ENCODE measurements at regions not wholly inside any gene's neighbourhood (a gene's known extent, or its start where the extent isn't known, plus 50 kb on each side); places are given as distances from the start of the nearest gene placed in this dataset.
"Not testable (repeated sequence)": the region's sequence is repeated elsewhere in the genome, so short reads cannot be mapped to it uniquely, and the experiment has no call there.

- TF ChIP-seq USF1 (CRISPR knock-in tag; IDR thresholded peaks at IDR 0.05) = no peak
- TF ChIP-seq MYBL2 (CRISPR knock-in tag; IDR thresholded peaks at IDR 0.05) = no peak
- TF ChIP-seq RELA (CRISPR knock-in tag; IDR thresholded peaks at IDR 0.05; ENCODE audit: borderline replicate concordance) = no peak
- TF ChIP-seq GABPB1 (CRISPR knock-in tag; IDR thresholded peaks at IDR 0.05) = no peak
- TF ChIP-seq AFF4 (CRISPR knock-in tag; IDR thresholded peaks at IDR 0.05; ENCODE audit: borderline replicate concordance) = no peak
- no peak for TF ChIP-seq TCF7 (CRISPR knock-in tag; IDR thresholded peaks at IDR 0.05; ENCODE audit: low read depth)
These were observed 147.5 kb upstream of the HS3ST4 start (continued) for GRCh38 chr16:25544294-25544693.

GRCh38 chr16:25542306-25542705 is 149.5 kb upstream of the HS3ST4 start:
- peaks cover 20% of the 10 kb centered on the region for H3K4me1 Mint-ChIP-seq
- H3K27ac Mint-ChIP-seq = no peak overlapping the region
- TF ChIP-seq ZNF281 (CRISPR knock-in tag; IDR thresholded peaks at IDR 0.05) (no peak), CREB1 (CRISPR knock-in tag; IDR thresholded peaks at IDR 0.05) (no peak), CREM (CRISPR knock-in tag; IDR thresholded peaks at IDR 0.05) (no peak), HMGA2 (CRISPR knock-in tag; IDR thresholded peaks at IDR 0.05) (no peak), NFYB (CRISPR knock-in tag; conservative IDR thresholded peaks at IDR 0.05; ENCODE audit: low read depth) (no peak), KAT7 (CRISPR knock-in tag; IDR thresholded peaks at IDR 0.05; ENCODE audit: borderline replicate concordance) (no peak), CDX4 (CRISPR knock-in tag; IDR thresholded peaks at IDR 0.05; ENCODE audit: borderline replicate concordance) (no peak), ETV6 (CRISPR knock-in tag; IDR thresholded peaks at IDR 0.05) (no peak)
- H3K36me3 Mint-ChIP-seq = no peaks in the 10 kb centered on the region
- no peak for DNase-seq (ENCODE audit: low spot score)
- ATAC-seq = no peak
- ChIA-PET POLR2A (no interaction called here), CTCF (no interaction called here)
- no peak overlapping the region for H3K4me3 Mint-ChIP-seq
- H3K9me3 Mint-ChIP-seq = peaks cover 3% of the 10 kb centered on the region; the same call in 1 of the 2 replicates
- no peaks in the 10 kb centered on the region for H3K27me3 Mint-ChIP-seq (ENCODE audit: low read depth)

GRCh38 chr16:25539767-25540166 is 152.0 kb upstream of the HS3ST4 start:
- DNase-seq (ENCODE audit: low spot score); CTCF ChIA-PET; POLR2A ChIA-PET: not testable (repeated sequence)

More at GRCh38 chr16:25539767-25540166, 152.0 kb upstream of the HS3ST4 start:
- H3K4me3 Mint-ChIP-seq; H3K27me3 Mint-ChIP-seq (ENCODE audit: low read depth); ATAC-seq; H3K27ac Mint-ChIP-seq: not testable (repeated sequence)
- Mint-ChIP-seq H3K9me3 (peaks cover 27% of the 10 kb centered on the region), H3K36me3 (peaks cover 14% of the 10 kb centered on the region), H3K4me1 (peaks cover 20% of the 10 kb centered on the region)

Measured in WTC11 (cell line).